DND-41 (cell line): ENCODE measurements at regions not wholly inside any gene's neighbourhood (a gene's known extent, or its start where the extent isn't known, plus 50 kb on each side); places are given as distances from the start of the nearest gene placed in this dataset.

ENCODE experiments used
- ATAC-seq: fragments of 200-7000 bp; cut with Tn5 transposase; 3 replicates; pipeline ENCODE4 v1.9.1; 2021; ENCODE audit warnings: low read depth; ENCODE audit not compliant: insufficient read depth
- DNase-seq: peaks from one replicate; pipeline ENCODE4 v3.0.0-alpha.2; 2020
- H2AFZ ChIP-seq: 2 replicates; pipeline ENCODE4 v1.6.0; 2012; ENCODE audit warnings: low read depth, low read length
- H3K27ac ChIP-seq: 2 replicates; pipeline ENCODE4 v1.5.1; 2012; ENCODE audit warnings: low read length, inconsistent platforms
- H3K27me3 ChIP-seq: fragments of 200-600 bp; sonication (generic); 2 replicates; pipeline ENCODE4 v1.6.0; 2012; ENCODE audit warnings: low read length, mild to moderate bottlenecking, inconsistent platforms; ENCODE audit not compliant: insufficient read depth, poor library complexity
- H3K36me3 ChIP-seq: 2 replicates; pipeline ENCODE4 v1.5.1; 2012; ENCODE audit warnings: low read length, inconsistent platforms; ENCODE audit not compliant: insufficient read depth
- H3K4me1 ChIP-seq: 2 replicates; pipeline ENCODE4 v1.5.1; 2012; ENCODE audit warnings: mild to moderate bottlenecking, low read length; ENCODE audit not compliant: insufficient read depth
- H3K4me2 ChIP-seq: 2 replicates; pipeline ENCODE4 v1.6.0; 2012; ENCODE audit warnings: mild to moderate bottlenecking, moderate library complexity, low read length, inconsistent platforms; ENCODE audit not compliant: insufficient read depth
- H3K4me3 ChIP-seq, 2 experiments: fragments of 200-600 bp in 1 of 2; shearing (Covaris generic) in 1 of 2; 2 replicates each; pipeline ENCODE4 v1.5.1; 2012 to 2016; ENCODE audit warnings: inconsistent platforms in 2 of 2, low read length in 2 of 2, mild to moderate bottlenecking in 2 of 2, low read depth in 1 of 2, moderate library complexity in 1 of 2
- H3K79me2 ChIP-seq: 2 replicates; pipeline ENCODE4 v1.6.0; 2012; ENCODE audit warnings: low read length, inconsistent platforms; ENCODE audit not compliant: insufficient read depth
- H3K9ac ChIP-seq: 2 replicates; pipeline ENCODE4 v1.6.0; 2012; ENCODE audit warnings: low read depth, mild to moderate bottlenecking, inconsistent platforms, low read length, moderate library complexity
- H3K9me3 ChIP-seq: 2 replicates; pipeline ENCODE4 v1.5.1; 2012; ENCODE audit warnings: low read length, moderate library complexity, mild to moderate bottlenecking, inconsistent platforms; ENCODE audit not compliant: insufficient read depth, severe bottlenecking
- H4K20me1 ChIP-seq: 2 replicates; pipeline ENCODE4 v1.6.0; 2012; ENCODE audit warnings: low read length; ENCODE audit not compliant: insufficient read depth
- CTCF ChIP-seq: IDR thresholded peaks from 2 replicates; pipeline ENCODE4 v1.5.1; 2012; ENCODE audit warnings: borderline replicate concordance, low read length, moderate library complexity, mild to moderate bottlenecking; ENCODE audit not compliant: poor library complexity, severe bottlenecking; ENCODE audit errors: extremely low read depth
- EZH2 ChIP-seq: IDR thresholded peaks from 3 replicates; pipeline ENCODE4 v1.6.1; 2012; ENCODE audit warnings: borderline replicate concordance, low read depth, mild to moderate bottlenecking, moderate library complexity, low read length, inconsistent platforms; ENCODE audit not compliant: severe bottlenecking

- ATAC-seq = no peak
- H2AFZ ChIP-seq = no peak overlapping the region
- no peak overlapping the region for H3K4me2 ChIP-seq
- H3K79me2 ChIP-seq = no peaks in the 10 kb centered on the region
- no peak overlapping the region for H3K27ac ChIP-seq
- H3K36me3 ChIP-seq = no peaks in the 10 kb centered on the region
- H4K20me1 ChIP-seq = no peaks in the 10 kb centered on the region
- no peak overlapping the region for H3K4me3 ChIP-seq
- peaks cover 3% of the 10 kb centered on the region for H3K27me3 ChIP-seq
- H3K4me1 ChIP-seq = no peaks in the 10 kb centered on the region
- DNase-seq = no peak
- H3K9ac ChIP-seq = no peak overlapping the region
- no peaks in the 10 kb centered on the region for H3K9me3 ChIP-seq
- no peak for TF ChIP-seq EZH2
- no peak for TF ChIP-seq CTCF
These were observed 65.8 kb upstream of the ALK start for GRCh38 chr2:29987146-29987545.

DNA sequence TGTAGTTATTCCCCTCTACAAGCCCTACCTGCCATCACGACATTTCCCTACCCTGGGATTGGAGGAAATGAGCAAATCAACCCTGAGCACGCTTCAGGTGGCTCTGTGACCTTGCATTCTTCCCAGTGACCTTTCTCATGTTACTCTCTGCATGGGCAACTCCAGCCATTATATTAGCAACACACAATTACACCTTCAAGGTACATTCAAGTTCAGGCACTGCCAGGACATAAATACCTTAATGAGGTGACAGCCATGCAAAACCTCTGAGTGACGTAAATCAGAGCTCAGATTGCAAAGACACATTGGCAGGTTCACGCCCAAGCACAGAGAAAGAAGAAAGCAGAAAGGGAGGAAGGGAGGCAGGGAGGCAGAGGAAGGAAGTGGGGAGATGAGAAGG lies 68.7 kb upstream of the ALK start:
- H4K20me1 ChIP-seq = no peaks in the 10 kb centered on the region
- TF ChIP-seq EZH2 (no peak), CTCF (no peak)
- no peak overlapping the region for H3K9ac ChIP-seq
- no peaks in the 10 kb centered on the region for H3K79me2 ChIP-seq
- H3K4me3 ChIP-seq = no peak overlapping the region
- peaks cover 3% of the 10 kb centered on the region for H3K27me3 ChIP-seq
- no peak for ATAC-seq
- H3K9me3 ChIP-seq = no peaks in the 10 kb centered on the region
- no peak overlapping the region for H3K4me2 ChIP-seq
- H3K4me1 ChIP-seq = no peaks in the 10 kb centered on the region
- H3K27ac ChIP-seq = no peak overlapping the region
- H3K36me3 ChIP-seq = no peaks in the 10 kb centered on the region
- H2AFZ ChIP-seq = no peak overlapping the region
- no peak for DNase-seq

GRCh38 chr2:29991086-29991485 lies 69.7 kb upstream of the ALK start:
- TF ChIP-seq CTCF (no peak), EZH2 (no peak)
- Histone ChIP-seq H3K79me2 (no peaks in the 10 kb centered on the region), H3K9me3 (no peaks in the 10 kb centered on the region), H3K9ac (no peak overlapping the region), H3K27me3 (peaks cover 3% of the 10 kb centered on the region), H3K36me3 (no peaks in the 10 kb centered on the region), H3K4me1 (no peaks in the 10 kb centered on the region), H2AFZ (no peak overlapping the region), H3K4me3 (no peak overlapping the region), H4K20me1 (no peaks in the 10 kb centered on the region), H3K27ac (no peak overlapping the region), H3K4me2 (no peak overlapping the region)
- ATAC-seq (no peak), DNase-seq (no peak)

DNA sequence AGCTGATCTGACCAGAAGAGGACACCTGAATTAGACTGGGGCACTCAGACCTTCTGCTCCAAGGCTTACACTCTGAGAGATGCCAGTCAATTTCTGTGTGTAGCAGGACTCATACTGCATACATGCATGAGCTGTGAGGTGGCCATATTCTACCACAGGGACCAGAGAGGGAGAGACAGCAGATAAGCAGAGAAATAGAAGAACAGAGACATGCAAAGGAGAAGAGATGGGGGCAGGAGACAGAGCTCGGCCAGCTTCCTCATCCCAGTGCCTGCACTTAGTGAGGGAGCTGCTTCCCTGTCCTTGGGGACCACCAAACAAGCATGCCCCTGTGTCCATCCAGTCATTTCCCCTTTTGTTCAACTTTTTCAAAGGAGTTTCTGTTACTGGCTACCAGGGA lies 73.9 kb upstream of the ALK start:
- H3K9ac ChIP-seq = no peak overlapping the region
- no peak for ATAC-seq
- H3K4me3 ChIP-seq = no peak overlapping the region
- no peaks in the 10 kb centered on the region for H3K36me3 ChIP-seq
- H3K4me1 ChIP-seq = no peaks in the 10 kb centered on the region
- peaks cover 6% of the 10 kb centered on the region for H3K27me3 ChIP-seq
- no peak for DNase-seq
- no peaks in the 10 kb centered on the region for H3K9me3 ChIP-seq
- no peaks in the 10 kb centered on the region for H4K20me1 ChIP-seq
- no peak overlapping the region for H3K27ac ChIP-seq
- no peak overlapping the region for H2AFZ ChIP-seq
- no peaks in the 10 kb centered on the region for H3K79me2 ChIP-seq
- TF ChIP-seq CTCF = no peak
- H3K4me2 ChIP-seq = no peak overlapping the region
